Lower leg skin (tissue), 4 donors: ENCODE measurements at regions not wholly inside any gene's neighbourhood (a gene's known extent, or its start where the extent isn't known, plus 50 kb on each side); places are given as distances from the start of the nearest gene placed in this dataset.
A peak's percentile ranks its signal among the peaks of the same experiment; 100 is the strongest.

ENCODE experiments used
- DNase-seq, 2 donors: peaks; one replicate each; pipeline ENCODE4 v3.0.0-alpha.2; 2019; ENCODE audit warnings: low spot score in 2 of 2
- H3K4me3 ChIP-seq: fragments of 200-600 bp; sonication (generic); 2 replicates; pipeline ENCODE4 v1.5.1; 2017; ENCODE audit warnings: mild to moderate bottlenecking, low read depth; ENCODE audit not compliant: poor library complexity, severe bottlenecking
- CTCF ChIP-seq, 3 donors: fragments of 450-650 bp; IDR thresholded peaks; one replicate each; pipeline ENCODE4 v1.5.1; 2016; ENCODE audit warnings: antibody characterized with exemption in 3 of 3, mild to moderate bottlenecking in 3 of 3, moderate library complexity in 2 of 3
- POLR2A ChIP-seq, 2 donors: fragments of 450-650 bp; IDR thresholded peaks; one replicate each; pipeline ENCODE4 v1.6.1; 2016 to 2017; ENCODE audit warnings: antibody characterized with exemption in 2 of 2, mild to moderate bottlenecking in 1 of 2, moderate library complexity in 1 of 2
- WGBS, 2 donors: methylation state at CpG; one replicate each; pipeline ENCODE4 v1.1.5; 2018; 5-methylcytosine and 5-hydroxymethylcytosine counted together
- intact Hi-C: fragments of 100-400 bp; cut with DNase I; formaldehyde crosslinking; loops from one replicate; pipeline ENCODE4 v1.15.0; 2023; ENCODE audit warnings: low total_unique reads

- intact Hi-C loops = no loop called here
- TF ChIP-seq CTCF (IDR thresholded peaks at IDR 0.05) = no peak
- no peak for TF ChIP-seq POLR2A (IDR thresholded peaks at IDR 0.05)
- H3K4me3 ChIP-seq = no peak overlapping the region
- WGBS, 2 donors = 77 to 81% methylated on average over 10 of the region's 10 CpGs
- DNase-seq = peak in 1 of 2 donors; percentile 66
Measured at GRCh38 chr4:8696369-8697127, 104.0 kb downstream of the CPZ start.

- 66 to 69% methylated on average over 18 of the region's 18 CpGs for WGBS, 2 donors
- intact Hi-C loops = no loop called here
- TF ChIP-seq CTCF (IDR thresholded peaks at IDR 0.05) = no peak
- no peak for TF ChIP-seq POLR2A (IDR thresholded peaks at IDR 0.05)
- no peak overlapping the region for H3K4me3 ChIP-seq
- peak in 1 of 2 donors; percentile 59 for DNase-seq
Measured at GRCh38 chr4:8695237-8696219, 103.0 kb downstream of the CPZ start.

GRCh38 chr4:8694651-8695151 lies 102.1 kb downstream of the CPZ start:
- 59 to 63% methylated on average over 9 to 10 of the region's 10 CpGs for WGBS, 2 donors
- peak in 1 of 2 donors; percentile 37 for DNase-seq

GRCh38 chr4:8694226-8694625 lies 101.7 kb downstream of the CPZ start:
- intact Hi-C loops = no loop called here
- no peak overlapping the region for H3K4me3 ChIP-seq
- peak in 1 of 2 donors; percentile 62 for DNase-seq
- no peak for TF ChIP-seq CTCF (IDR thresholded peaks at IDR 0.05)
- TF ChIP-seq POLR2A (IDR thresholded peaks at IDR 0.05) = no peak
- WGBS, 2 donors = 48 to 54% methylated on average over 8 of the region's 8 CpGs

More at GRCh38 chr4:8694651-8695151, 102.1 kb downstream of the CPZ start:
- intact Hi-C loops = no loop called here
- TF ChIP-seq CTCF (IDR thresholded peaks at IDR 0.05) (no peak), POLR2A (IDR thresholded peaks at IDR 0.05) (no peak)
- H3K4me3 ChIP-seq = no peak overlapping the region

GRCh38 chr4:8691151-8691775 lies 98.7 kb downstream of the CPZ start:
- TF ChIP-seq POLR2A (IDR thresholded peaks at IDR 0.05) (no peak), CTCF (IDR thresholded peaks at IDR 0.05) (no peak)
- 86% methylated on average over 25 to 27 of the region's 27 CpGs for WGBS, 2 donors
- DNase-seq = peak in 1 of 2 donors; percentile 68
- H3K4me3 ChIP-seq = no peak overlapping the region
- intact Hi-C loops = no loop called here
